ENCODE measurements at regions not wholly inside any gene's neighbourhood (a gene's known extent, or its start where the extent isn't known, plus 50 kb on each side); places are given as distances from the start of the nearest gene placed in this dataset.
A peak's percentile ranks its signal among the peaks of the same experiment; 100 is the strongest.

DNA sequence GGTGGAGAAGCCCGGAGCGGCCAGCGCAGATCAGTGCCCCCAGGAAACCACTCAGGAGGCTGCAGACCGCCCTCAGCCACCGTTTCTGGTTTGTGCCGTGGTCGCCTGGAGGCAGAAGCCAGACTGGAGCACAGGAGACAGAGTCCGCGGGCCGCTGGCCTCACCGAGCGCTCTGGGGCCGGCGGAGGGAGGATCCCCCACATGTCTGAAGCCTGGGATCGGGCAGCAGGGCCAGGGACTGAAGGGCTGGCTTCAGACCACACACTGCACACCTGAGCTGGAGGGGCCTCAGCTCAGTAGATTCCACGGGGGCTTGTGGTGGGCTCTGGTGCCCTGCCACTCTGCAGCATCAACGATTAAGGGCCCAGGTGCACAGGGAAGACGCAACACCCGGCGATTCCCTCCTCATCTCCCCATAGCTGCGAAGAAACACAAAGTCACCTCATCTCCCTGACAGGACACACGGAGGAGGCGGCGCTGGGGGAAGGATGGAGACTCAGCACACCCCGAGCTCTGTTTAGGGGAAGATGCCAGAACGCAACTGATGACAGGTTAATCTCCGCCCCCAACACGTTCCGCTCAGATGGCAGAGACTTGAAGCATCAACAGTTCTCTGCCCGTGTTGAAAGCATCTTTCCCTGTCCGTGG lies 408.1 kb downstream of the GALR1 start:
- no peak for DNase-seq (ENCODE audit: low read depth)

DNA sequence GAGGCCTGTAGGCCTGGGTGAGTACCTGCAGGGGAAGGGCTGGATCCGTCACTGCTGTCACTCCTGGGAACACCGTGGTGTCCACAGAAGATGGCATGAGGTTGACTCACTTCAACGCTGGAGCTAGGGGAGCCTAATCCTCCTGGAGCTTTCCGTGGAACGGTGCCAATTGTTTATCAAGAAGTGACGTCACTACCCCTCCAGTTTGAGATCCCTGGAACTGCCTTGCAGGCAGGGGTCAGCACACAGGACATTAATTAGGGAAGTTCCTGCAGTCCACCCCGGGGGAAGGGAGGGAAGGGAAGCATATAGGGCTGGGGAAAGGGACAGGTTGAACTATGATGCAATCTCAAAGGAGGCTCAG lies 408.6 kb downstream of the GALR1 start:
- DNase-seq (ENCODE audit: low read depth), result no peak

GRCh38 chr18:77658751-77659448 lies 409.3 kb downstream of the GALR1 start:
- DNase-seq (ENCODE audit: low read depth), result no peak

DNA sequence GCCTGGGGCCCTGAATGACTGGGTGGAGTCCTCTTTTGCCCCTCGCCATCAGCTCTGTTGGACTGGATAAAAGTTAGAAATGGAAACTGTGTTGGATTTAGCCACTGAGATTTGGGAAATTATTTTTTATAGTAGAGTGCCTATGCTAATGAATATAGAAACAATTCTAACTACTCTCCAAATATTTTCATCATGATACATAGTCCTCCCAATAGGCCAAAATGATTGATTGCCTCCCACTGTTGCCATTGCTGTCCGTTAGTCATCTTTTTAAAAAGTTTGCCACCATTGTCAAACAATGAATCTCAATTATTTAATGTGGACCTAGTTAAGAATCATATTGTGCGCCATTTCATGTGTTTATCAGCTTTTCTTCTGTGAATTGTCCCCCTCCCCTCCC lies 417.0 kb downstream of the GALR1 start:
- no peak for DNase-seq (ENCODE audit: low read depth)

GRCh38 chr18:77668219-77668618 lies 418.6 kb downstream of the GALR1 start:
- no peak for DNase-seq (ENCODE audit: low read depth)

DNA sequence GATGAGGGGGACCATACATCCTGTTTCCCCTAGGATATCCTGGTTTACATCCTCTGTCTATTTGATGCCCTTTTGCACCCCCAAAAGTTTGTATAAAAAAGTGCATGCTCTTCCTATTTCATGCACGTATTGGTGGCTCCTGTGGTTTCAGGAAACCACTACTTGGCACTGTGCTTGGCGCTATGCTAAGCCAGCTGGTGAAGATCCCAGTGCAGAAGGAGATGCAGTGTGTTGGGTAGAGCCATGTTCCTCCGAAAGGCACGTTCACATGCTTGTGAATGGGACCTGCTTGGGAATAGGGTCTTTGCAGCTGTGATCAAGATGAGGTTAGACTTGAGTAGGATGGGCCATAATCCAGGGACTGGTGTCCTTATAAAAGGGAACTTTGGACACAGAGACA lies 419.7 kb downstream of the GALR1 start:
- no peak for DNase-seq (ENCODE audit: low read depth)

- DNase-seq (ENCODE audit: low read depth), result no peak
Measured at GRCh38 chr18:77671456-77672167, 422.0 kb downstream of the GALR1 start.

DNA sequence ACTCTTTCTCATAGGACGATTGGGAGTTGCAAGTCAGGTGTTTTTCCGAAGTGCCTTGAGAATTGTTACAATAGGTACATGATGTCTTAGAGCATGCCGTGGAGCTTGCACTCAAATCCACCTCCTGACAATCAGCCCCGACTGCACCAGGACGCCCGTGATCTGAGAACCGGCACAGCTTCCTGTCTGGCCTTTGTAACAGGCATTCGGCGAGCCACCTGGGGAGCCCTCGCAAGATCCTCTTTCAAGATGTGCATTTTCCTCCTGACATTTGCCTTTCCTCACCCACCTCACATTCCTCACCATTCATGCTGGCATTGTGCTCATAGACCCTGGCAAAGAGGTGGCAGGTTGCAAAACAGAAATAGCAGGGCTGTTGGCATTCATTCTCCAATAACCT lies 427.3 kb downstream of the GALR1 start:
- no peak for DNase-seq (ENCODE audit: low read depth)

GRCh38 chr18:77677536-77677935 lies 427.9 kb downstream of the GALR1 start:
- no peak for DNase-seq (ENCODE audit: low read depth)

GRCh38 chr18:77679869-77680268 lies 430.2 kb downstream of the GALR1 start:
- no peak for DNase-seq (ENCODE audit: low read depth)

DNA sequence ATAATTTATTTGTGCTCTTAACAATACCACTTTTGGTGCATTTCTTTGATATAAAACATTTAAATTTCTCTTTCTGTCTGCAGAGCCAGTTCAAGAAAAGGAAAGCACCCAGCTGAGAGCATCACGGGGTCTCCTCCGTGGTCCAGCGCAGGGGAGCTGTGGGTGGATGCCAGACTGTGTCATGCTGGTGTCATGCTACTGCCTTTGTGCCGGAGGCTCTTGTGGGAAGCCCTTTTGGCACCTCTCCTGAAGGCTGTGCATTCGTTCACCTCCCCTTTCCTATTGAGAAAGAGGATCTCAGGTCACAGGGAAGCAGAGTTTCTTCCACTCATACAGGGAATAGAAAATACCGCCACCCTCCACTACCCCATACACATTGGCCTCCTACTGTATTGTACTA lies 450.4 kb downstream of the GALR1 start:
- DNase-seq (ENCODE audit: low read depth), result peak; percentile 29

DNA sequence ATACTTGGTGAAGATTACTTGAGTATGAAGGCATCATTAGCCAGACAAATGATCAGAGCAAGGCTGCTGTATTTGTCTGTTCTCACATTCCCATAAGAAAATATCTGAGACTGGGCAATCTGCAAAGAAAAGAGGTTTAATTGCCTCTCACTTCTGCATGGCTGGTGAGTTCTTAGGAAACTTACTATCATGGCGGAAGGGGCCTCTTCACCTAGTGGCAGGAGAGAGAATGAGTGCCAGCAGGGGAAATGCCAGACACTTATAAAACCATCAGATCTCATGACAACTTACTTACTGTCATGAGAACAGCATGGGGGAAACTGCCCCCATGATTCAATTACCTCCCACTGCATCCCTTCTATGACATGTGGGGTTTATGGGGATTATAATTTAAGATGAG lies 452.3 kb downstream of the GALR1 start:
- no peak for DNase-seq (ENCODE audit: low read depth)

GRCh38 chr18:77702686-77703085 lies 453.0 kb downstream of the GALR1 start:
- DNase-seq (ENCODE audit: low read depth), result peak; percentile 16

DNA sequence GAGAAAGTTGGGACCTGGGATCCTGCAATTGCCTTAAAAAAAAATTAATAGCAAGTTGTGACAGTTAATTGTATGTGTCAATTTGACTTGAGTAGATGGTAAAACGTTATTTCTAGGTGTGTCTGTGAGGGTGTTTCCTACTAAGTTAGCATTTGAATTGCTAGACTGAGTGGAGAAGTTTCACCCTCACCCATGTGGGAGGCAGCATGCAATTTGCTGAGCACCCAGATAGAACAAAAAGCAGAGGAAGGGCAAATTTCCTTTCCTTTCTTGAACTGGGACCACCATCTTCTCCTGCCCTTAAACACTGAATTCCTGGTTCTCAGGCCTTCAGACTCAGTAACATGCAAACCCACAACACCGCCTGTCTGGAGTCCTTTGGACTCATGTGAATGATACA lies 455.7 kb downstream of the GALR1 start:
- no peak for DNase-seq (ENCODE audit: low read depth)

DNA sequence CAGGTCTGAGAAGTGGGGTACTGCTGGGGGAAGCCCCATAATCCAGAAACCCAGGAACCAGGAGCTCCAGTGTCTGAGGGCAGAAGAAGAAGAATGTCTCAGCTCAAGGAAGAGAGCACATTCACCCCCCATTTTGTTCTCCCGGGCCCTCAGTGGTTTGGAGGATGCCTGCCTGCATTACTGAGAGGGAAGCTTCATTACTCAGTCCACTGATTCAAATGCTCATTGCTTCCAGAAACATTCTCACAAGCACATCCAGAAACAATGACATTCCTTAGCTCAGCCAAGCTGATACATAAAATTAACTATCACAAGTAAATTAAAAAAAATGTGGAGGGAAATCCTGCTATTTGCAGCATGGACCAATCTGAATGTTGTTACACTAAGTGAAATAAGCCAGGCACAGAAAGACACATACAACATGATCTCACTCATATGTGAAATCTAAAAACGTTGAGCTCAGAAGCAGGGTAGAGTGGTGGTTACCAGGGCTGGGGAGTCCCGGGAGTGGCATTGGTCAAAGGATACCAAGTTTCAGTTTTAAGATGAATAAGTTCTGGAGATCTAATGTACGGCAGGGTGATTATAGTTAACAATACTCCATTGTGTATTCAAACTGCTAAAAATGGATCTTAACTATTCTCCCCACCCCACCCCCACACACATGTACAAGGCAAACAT lies 459.3 kb downstream of the GALR1 start:
- DNase-seq (ENCODE audit: low read depth), result no peak

GRCh38 chr18:77711096-77711495 lies 461.4 kb downstream of the GALR1 start:
- DNase-seq (ENCODE audit: low read depth), result peak; percentile 5

GRCh38 chr18:77714716-77715115 lies 465.1 kb downstream of the GALR1 start:
- no peak for DNase-seq (ENCODE audit: low read depth)

DNA sequence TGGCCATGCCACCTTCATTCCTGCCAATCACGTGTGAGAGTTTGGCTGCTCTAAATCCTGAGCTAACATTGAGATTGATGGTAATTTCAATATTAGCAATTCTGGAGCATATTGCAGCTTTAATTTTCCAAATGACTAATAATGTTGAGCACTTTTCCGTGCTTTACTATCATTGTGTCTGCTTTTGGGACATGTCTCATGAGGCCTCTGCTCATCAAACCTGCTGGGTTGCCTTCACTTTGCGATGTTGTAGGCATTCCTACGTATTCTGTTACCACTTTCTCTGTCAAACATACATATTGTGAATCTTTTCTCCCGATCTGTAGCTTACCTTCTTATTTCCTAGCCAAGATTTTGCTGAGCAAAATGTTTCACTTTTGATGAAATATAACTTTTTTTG lies 466.6 kb downstream of the GALR1 start:
- DNase-seq (ENCODE audit: low read depth), result no peak

GRCh38 chr18:77733292-77733903 lies 483.8 kb downstream of the GALR1 start:
- no peak for DNase-seq (ENCODE audit: low read depth)

DNA sequence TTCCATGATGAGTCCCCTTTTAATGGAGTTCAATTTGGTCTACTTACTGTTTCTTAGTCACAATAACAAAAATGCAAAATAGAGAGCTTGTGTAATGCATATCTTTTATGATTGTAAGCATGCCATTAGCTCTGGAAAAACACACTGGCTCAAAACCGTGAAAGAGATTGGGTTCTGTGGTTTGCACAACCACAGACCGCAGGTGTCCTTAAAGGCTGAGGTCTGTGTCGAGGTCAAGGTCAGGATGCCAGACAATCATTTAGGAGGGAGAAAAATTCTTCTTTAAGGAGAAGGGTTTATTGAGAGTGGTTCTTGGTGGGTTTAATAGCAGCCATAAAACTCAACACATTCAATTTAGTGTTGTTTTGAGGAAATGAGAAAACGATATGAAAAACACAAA lies 487.2 kb downstream of the GALR1 start:
- no peak for DNase-seq (ENCODE audit: low read depth)

DNA sequence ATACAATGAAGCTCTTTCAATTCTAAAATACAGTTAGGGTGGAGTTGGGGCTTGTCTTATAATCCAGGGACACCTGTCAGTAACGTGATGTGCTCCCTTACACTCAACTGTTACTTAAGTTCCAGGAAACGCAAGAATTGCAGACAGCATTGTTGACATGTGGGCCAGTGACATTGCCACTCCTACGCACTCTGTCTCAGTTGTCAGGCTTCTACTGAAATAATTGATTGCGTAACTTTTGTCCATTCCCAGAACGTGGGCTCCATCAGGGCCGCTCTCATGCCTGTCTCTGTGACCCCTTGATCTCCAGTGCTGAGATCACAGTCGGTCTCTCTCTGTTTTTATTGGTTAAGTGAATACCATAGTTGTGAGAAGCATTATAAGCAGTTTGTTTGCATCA lies 487.8 kb downstream of the GALR1 start:
- DNase-seq (ENCODE audit: low read depth), result no peak

GRCh38 chr18:77749089-77749488 lies 499.4 kb downstream of the GALR1 start:
- no peak for DNase-seq (ENCODE audit: low read depth)

Data from RPMI7951 (cell line).